ENCODE measurements at regions not wholly inside any gene's neighbourhood (a gene's known extent, or its start where the extent isn't known, plus 50 kb on each side); places are given as distances from the start of the nearest gene placed in this dataset.
A peak's percentile ranks its signal among the peaks of the same experiment; 100 is the strongest.
"Not testable (repeated sequence)": the region's sequence is repeated elsewhere in the genome, so short reads cannot be mapped to it uniquely, and the experiment has no call there.

DNA sequence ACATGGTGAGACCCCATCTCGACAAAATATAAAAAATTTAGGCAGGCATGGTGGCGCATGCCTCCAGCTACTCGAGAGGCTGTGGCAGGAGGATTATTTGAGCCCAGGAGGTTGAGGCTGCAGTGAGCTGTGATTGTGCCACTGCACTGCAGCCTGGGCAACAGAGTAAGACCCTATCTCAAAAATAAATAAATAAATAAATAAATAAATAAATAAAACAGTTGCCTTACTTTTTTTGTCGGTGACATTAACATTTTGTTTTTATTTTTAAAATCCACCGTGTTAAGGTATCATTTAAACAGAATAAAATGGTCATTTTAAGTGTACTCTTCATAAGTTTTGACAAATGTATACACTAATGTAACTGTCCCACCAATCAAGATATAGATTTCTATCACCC lies 57.0 kb downstream of the RASL11A start:
- no peak for DNase-seq (ENCODE audit: low spot score)

DNA sequence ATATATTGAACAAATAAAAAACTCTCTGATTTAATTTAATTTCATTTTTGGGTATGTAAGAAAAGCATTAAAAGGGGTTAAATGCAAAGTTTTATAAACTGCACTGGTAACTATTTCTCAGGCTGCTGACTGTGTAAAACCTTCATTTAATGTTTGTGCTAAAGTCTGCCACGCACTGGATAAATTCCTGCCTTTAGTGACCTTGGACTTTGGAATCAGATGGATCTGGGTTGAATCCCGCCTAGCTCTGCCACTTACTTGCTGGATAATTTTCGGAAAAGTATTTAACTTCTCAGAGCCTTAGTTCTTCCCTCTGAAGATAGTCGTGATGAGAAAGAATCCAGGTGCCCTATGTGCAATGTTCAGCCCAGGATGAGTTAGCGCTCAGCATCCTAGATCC lies 58.6 kb downstream of the RASL11A start:
- DNase-seq (ENCODE audit: low spot score) = no peak

DNA sequence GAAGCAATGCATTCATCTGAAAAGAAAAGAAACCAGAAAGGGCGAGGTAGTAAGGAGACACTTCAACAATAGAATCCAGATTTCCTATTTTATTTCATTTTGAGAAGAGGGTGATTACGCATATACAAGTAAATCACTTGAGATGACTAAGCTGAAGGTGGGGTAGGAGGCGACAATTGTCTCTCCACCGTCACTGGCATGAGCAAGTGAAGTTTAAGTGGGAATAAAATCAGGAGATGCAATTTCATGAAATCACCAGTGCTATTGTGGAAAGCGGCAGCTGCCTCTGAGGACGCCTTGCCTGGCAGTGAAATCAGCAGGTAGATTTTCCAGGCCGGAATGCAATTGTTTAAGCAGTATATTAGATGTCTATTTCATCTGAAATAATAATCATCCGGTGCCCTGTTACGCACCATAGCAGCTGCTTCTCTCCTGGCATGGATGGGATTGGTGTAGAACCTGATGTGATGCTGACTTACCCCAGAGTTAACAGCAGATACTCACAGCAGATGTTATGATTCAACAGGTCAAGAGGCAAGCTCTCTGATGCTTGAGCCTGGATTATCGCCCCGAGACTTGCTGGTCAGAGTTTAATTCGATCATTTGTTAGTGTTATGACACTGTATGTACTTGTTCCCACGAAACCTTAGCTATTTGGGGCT lies 64.3 kb downstream of the RASL11A start:
- no peak for DNase-seq (ENCODE audit: low spot score)

DNA sequence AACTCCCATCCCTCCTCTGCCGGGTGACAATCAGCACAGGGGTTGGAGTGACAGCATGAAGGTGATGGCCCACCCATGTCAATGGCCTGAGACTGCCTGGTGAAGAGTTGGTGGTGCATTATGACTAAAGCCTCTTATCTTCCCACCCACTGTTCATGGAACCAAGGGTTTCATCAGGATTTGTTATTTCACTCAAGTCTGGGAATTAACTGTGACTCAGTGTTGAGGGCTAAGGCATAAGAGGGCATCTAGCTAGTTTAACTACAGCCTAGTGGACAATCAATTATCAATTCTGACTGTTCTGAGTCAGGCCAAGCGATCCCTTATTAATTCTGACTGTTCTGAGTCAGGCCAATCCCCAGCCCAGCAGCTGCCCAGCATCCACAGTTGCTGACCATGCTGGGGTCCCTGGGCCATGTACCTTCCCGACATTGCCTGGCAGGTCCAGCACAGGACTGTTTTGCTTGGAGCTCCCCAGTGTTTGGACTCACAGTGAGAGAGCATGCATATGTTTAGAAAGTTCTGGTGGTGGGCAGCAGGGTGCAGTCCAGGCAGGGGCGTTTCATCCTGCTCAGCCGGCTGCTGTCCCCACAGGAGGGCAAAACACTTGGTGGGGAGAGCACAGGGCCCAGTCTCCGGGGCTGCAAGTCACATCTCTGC lies 65.5 kb downstream of the RASL11A start:
- no peak for DNase-seq (ENCODE audit: low spot score)

DNA sequence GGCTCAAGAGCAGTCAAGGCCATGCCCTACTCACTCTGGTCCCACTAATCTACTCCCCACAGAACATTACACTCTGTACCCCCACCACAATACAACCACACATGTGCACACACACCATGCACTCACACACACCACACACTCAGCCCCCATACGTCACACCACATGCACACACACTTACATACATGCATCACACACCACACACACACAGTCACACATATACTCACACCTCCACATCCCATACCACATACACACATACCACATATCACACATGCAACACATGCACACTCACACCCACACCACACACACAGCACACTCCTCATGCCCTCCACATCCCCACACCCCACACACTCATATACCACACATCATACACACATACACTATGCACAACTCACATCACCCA lies 67.6 kb downstream of the RASL11A start:
- DNase-seq (ENCODE audit: low spot score) = no peak

DNA sequence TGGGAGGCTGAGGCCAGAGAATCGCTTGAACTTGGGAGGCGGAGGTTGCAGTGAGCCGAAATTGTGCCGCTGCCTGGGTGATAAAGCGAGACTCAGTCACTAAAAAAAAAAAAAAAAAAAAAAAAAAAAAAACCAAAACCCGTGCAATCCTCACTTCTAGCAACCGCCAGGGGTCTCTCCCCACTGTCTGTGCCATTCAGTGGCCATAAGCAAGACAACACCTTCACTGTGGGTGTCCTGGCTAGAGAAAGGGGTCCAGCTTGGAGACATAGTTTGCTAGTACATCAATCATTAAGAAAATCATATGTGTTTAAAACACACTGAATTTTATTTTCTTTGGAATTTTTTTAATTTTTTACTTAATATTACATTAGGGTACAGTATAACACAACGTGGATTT lies 68.2 kb downstream of the RASL11A start:
- no peak for DNase-seq (ENCODE audit: low spot score)

DNA sequence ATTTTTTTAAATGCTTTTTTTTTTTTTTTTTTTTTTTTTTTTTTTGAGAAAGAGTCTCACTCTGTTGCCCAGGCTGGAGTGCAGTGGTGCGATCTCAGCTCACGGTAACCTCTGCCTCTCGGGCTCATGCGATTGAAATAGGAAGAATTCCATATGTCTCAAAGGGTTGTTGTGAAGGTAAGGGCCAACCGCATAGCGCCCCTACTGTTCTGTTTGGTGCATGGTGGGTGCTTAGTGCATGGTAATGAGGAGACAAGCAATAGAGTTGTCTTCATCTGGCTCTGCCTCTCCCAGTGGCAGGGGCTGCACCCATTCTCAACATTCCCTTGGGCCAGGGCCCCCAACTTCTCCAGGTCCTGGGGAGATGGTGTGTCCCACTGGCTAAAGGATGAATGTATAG lies 68.7 kb downstream of the RASL11A start:
- no peak for DNase-seq (ENCODE audit: low spot score)

DNA sequence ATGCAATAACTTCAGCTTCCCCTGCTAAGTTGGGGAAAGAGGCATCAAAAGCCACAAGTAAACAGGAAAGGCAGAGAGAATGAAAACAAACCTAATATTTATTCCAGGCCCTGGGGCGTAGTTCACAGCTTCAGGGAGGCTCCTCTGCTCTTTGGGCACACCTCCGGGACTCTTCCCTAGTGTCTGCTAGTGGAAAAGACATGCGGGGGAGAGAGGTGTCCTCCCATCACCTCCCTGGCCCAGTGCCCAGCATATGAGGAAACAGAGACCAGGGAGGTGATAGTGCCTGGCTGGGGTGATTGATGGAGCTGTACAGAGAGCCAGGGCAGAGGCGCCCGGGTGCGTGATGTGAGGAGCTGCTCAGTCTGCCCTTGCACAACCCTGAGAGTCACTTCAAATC lies 71.0 kb downstream of the RASL11A start:
- DNase-seq (ENCODE audit: low spot score) = no peak

DNA sequence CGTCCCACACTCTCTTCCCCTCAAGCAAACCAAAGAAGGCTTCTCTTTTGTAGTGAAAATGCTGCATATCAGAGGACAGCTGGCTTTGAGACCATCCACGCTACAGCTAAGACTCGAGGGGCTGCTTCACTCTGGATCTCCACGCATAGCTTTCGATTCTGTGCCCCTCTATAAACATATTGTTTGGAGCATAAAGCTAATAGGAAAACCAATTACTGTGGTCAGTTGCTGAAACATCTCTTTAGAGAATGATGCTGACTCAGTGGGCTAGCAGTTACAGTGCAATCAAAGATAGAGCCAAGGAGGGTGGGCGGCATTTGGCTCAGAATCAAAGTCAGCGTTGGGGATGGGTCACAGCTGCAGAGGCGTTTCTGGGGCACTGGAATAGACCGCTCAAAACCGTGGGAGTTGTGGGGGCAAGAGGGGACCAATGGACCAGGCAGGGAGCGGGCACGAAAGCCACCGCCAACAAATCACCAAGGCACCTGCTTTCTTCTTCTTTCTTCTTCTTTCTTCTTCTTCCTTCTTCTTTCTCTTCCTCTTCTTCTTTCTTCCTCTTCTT lies 76.7 kb downstream of the RASL11A start:
- DNase-seq (ENCODE audit: low spot score) = no peak

DNA sequence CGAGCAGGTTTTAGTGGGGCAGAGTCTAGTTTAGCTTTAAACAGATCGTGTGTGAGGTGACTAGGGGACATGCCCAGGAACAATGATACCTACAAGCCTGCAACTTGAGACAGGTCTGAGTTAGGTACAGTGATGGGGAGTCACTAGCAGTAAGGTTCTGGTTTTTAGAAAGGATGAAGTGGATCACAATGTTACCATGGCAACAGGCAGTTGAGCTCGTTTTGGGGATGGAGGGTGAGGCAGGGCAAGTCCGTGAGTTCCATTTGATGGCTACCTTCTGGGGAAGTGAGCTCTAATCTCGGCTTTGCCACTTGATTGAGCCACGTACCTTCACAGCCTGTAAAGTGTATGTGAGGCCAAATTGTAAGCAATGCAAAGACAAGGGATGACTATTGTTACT lies 76.0 kb upstream of the GTF3A start:
- DNase-seq (ENCODE audit: low spot score) = no peak

DNA sequence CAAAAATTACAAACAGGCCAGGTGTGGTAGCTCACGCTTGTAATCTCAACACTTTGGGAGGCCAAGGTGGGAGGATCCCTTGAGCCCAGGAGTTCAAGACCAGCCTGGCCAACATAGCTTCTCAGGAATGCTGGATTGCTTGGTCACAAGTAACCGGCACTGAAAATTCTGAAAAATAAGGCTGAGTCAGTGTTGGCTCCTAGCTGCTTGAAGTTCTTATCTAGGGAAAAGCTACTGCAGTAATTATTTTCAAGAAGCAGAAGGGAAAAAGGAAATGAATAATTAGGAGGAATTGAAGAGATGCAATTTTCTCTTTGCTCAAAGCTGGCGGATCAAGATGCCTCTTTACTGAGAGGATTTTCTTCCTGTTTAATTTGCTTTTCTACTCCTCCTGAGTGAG lies 75.0 kb upstream of the GTF3A start:
- no peak for DNase-seq (ENCODE audit: low spot score)

DNA sequence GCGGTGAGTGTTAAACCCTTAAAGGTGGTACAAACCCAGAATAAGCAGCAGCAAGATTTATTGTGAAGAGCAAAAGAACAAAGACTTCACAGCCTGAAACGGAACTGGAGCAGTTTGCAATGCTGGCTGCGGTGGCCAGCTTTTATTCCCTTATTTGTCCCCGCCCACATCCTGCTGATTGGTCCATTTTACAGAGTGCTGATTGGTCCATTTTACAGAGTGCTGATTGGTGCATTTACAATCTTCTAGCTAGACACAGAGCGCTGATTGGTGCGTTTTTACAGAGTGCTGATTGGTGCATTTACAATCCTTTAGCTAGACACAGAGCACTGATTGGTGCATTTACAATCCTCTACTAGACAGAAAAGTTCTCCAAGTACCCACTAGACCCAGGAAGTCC lies 73.6 kb upstream of the GTF3A start:
- DNase-seq (ENCODE audit: low spot score) = not testable (repeated sequence)

DNA sequence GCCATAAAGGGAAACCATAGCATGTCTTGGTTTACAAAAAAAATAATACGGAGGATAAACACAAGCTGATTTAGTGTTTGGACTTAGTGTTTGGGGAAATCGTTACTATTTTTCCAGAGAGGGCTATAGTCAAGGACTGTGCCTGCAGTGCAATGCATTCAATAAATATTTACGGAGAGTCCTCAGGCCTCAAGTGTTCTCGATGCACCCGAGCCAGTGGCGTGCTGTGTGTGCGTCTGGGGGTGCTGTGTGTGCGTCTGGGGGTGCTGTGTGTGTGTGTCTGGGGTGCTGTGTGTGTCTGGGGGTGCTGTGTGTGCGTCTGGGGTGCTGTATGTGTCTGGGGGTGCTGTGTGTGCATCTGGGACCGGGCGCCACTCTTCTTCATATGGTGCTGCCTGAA lies 71.7 kb upstream of the GTF3A start:
- no peak for DNase-seq (ENCODE audit: low spot score)

DNA sequence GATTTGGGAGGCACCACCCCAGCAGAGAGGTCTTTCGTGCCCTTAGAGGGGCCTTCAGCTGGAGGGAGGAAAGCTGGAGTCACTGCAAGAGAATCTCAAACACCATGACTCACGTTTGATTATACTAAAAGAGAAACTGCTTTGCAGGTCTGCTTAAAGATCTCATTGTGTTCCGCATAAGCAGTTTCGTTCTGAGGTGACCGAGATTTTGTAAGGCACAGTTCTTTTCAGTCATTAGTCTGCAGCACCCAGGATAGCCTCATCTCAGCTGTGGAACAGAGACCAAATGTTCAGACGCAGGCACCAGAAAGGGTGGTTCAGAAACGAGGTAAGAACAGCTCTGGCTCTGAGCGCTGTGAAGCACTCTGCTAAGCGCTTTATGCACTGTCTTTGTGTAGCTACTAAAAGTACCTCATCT lies 71.2 kb upstream of the GTF3A start:
- DNase-seq (ENCODE audit: low spot score) = no peak

DNA sequence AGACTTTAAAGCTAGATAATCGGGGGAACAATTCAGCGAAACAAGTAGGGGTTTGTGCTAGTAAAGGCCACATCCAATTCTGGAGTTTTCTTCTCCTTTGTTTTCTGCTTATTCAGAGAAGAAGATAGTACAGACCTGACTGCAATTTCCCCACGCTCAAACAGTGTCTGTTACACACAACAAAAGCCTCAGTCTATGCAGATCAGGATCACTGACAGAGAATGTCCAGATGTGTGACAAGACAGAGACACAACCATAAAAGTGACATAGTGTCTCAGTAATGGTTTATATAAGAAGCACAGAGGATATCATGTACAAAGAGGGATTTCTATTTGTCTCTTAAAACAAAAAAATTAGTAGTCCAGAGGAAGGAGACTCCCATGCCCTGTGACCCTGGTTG lies 70.7 kb upstream of the GTF3A start:
- no peak for DNase-seq (ENCODE audit: low spot score)

DNA sequence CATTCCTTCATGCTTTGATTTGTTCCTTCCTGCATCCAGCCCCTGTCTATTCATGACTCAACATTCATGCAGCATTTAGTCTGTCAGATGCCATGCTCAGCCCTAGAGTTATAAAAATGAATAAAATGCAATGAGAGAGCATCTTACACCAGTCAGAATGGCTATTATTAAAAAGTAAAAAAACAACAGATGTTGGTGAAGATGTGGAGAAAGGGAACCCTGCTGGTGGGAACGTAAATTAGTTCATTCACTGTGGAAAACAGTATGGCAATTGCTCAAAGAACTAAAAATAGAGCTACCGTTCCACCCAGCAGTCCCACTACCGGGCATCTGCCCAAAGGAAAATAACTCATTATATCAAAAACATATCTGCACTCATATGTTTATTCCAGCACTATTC lies 70.0 kb upstream of the GTF3A start:
- DNase-seq (ENCODE audit: low spot score) = no peak

DNA sequence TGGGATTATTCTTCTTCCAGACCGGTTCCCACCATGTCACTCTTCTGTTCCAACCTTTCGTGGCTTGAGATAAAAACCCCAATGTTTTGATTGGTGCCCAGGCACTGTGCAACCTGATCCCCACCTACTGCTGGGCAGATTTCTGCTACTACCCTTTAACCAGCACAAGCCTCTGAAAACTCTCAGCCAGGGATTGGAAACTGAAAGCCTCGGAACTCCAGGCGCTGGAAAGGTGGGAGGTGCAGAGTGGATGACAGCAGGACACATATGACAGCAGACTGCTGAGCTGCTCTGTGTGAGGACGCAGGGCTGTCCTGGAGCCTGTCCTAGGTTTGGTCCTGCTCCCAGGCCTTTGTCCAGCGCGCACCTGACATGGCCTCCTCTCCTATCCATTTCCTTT lies 68.5 kb upstream of the GTF3A start:
- no peak for DNase-seq (ENCODE audit: low spot score)

DNA sequence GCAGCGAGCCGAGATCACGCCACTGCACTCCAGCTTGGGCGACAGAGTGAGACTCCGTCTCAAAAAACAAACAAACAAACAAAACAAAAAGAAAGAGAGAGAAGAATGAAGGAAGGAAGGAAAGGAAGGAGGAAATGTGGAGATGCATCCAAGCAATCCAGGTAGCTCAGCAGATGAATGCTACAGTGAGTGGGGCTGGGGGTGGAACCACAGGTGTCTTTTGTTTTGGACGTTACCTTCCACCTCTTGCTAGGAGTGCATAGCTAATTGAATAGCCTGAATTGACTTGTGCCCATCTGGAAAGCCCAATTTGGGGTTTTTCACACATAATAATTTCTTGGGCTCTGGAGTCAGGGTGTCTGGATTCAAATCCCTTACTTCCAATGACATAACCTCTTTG lies 66.0 kb upstream of the GTF3A start:
- no peak for DNase-seq (ENCODE audit: low spot score)

DNA sequence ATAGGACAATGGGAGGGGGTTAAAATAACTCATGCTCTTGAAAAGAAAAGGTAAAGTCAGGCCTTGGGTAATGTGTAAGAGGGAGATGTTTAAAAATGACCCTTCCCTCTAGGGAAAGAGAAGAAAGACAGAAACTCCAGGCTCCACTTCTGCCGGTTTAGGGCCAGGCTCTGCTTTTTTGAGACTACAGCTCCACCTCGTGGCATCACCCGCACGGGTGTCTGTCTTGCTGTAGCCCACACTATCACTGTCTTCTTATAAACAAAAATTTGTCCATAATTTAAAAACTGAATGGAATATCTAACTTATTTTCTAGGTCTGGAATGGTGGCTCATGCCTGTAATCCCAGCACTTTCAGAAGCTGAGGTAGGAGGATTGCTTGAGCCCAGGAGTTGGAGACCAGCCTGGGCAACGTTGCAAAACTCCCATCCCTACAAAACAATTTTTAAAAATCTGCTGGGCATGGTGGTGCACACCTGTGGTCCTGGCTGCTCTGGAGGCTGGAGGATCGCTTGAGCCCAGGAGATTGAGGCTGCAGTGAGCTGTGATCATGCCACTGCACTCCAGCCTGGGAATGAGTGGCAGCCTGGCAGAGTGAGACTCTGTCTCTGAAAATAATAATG lies 65.1 kb upstream of the GTF3A start:
- no peak for DNase-seq (ENCODE audit: low spot score)

DNA sequence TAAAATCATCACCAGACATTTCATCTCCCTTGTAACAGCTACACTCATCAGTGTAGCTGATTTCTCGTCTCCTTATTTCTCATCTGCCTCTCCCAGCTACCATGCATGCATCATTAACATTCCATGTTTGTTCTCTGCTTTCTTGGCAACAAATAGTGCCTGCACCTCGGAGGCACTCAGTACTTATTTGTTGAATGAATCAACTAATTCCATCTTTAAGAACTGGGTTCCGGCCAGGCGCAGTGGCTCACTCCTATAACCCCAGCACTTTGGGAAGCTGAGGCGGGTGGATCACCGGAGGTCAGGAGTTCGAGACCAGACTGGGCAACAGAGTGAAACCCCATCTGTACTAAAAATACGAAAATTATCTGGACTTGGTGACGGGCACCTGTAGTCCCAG lies 63.9 kb upstream of the GTF3A start:
- DNase-seq (ENCODE audit: low spot score) = no peak

DNA sequence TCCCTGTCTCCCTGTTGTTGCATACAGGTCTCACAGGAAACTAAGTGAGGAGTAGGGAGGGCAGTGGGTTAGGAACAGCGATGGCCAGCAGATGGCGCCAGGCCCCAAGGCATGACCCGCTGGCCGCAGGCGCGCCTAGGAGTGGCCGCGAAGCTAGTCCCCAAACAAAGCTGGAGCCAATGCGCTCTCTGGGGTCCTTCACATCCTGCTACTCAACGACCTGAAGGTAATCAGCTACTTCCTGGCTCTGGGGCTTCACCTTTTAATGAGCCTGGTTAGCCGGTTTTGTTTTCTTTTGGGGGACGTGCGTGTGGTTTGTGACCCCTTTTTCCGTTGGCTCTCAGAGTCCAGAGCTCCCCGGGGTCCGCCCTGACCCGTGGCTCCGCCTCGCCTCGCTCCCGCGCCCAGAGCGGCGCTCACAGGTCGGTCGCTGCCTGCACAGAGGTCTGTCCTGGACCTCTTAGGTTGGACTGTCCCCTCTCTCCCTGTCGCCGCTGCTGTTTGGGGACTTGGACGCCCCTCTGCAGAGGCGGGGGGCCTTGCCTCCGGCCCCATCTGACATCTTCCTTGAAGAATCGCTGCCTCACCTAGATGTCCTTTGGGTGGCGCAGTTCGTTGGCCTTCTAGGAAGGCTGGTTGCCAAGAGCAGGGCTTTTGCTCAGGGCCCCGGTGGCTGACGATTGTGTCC lies 62.2 kb upstream of the GTF3A start:
- DNase-seq (ENCODE audit: low spot score) = peak; percentile 91

DNA sequence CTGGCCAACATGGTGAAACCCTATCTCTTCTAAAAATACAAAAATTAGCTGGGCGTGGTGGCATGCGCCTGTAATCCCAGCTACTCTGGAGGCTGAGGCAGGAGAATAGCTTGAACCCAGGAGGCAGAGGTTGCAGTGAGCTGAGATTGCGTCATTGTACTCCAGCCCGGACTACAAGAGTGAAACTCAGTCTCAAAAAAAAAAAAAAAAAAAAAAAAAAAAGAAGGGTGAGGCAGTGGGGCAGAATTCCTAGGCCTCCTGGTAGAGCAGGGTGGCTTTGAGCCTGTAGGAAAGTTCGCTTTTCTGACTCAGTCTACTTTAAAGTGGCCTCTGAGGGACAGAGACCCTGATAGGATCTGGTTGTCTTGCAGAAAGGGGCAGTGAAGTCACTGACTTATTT lies 60.8 kb upstream of the GTF3A start:
- not testable (repeated sequence) for DNase-seq (ENCODE audit: low spot score)

DNA sequence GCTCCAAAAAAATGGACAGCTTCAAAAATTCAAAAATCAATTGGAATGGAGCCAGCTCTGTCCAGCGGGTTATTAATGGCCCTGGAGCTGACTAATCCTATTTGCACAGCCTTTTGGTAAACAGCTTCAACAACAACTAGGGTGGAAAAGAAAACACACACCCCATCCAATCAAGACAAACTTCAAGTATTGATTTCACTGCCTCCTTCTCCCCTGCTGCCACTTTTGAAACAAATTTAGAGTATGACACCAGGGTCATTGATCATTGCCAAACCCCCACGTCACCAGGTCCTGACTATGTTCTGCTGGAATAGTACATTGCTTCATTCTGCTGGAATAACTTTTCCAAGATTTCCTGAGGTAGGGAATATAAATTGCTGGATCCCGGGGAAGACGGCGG lies 56.8 kb upstream of the GTF3A start:
- DNase-seq (ENCODE audit: low spot score) = no peak
